GM10266 (cell line): ENCODE measurements at regions not wholly inside any gene's neighbourhood (a gene's known extent, or its start where the extent isn't known, plus 50 kb on each side); places are given as distances from the start of the nearest gene placed in this dataset.

Experiments used
- DNase-seq: peaks from one replicate; pipeline ENCODE4 v3.0.0; 2012; ENCODE audit errors: extremely low spot score
- CTCF ChIP-seq: IDR thresholded peaks from 2 replicates; pipeline ENCODE4 v1.5.1; 2012; ENCODE audit warnings: mild to moderate bottlenecking, low read depth; ENCODE audit not compliant: control insufficient read depth, insufficient read depth; ENCODE audit errors: missing control alignments

GRCh38 chr2:204274429-204274828, 270.8 kb upstream of the PARD3B start:
- no peak for TF ChIP-seq CTCF
- DNase-seq: no peak

GRCh38 chr2:204274991-204275390, 270.3 kb upstream of the PARD3B start:
- no peak for TF ChIP-seq CTCF
- DNase-seq: no peak

GRCh38 chr2:204277226-204277625, 268.0 kb upstream of the PARD3B start:
- no peak for TF ChIP-seq CTCF

GRCh38 chr2:204278454-204278853, 266.8 kb upstream of the PARD3B start:
- TF ChIP-seq CTCF: no peak
- no peak for DNase-seq

More at GRCh38 chr2:204277226-204277625, 268.0 kb upstream of the PARD3B start:
- no peak for DNase-seq

- no peak for TF ChIP-seq CTCF
- no peak for DNase-seq
Measured at GRCh38 chr2:204279819-204280218, 265.5 kb upstream of the PARD3B start.

- TF ChIP-seq CTCF: no peak
- no peak for DNase-seq
Measured at GRCh38 chr2:204280262-204280668, 265.0 kb upstream of the PARD3B start.

GRCh38 chr2:204282081-204282480, 263.2 kb upstream of the PARD3B start:
- no peak for TF ChIP-seq CTCF
- DNase-seq: no peak
